GM10266 (cell line): ENCODE measurements at regions not wholly inside any gene's neighbourhood (a gene's known extent, or its start where the extent isn't known, plus 50 kb on each side); places are given as distances from the start of the nearest gene placed in this dataset.

ENCODE experiments used
- DNase-seq: peaks from one replicate; pipeline ENCODE4 v3.0.0; 2012; ENCODE audit errors: extremely low spot score
- TF ChIP-seq, protein P1 (sequence below): IDR thresholded peaks from 2 replicates; pipeline ENCODE4 v1.5.1; 2012; ENCODE audit warnings: mild to moderate bottlenecking, low read depth; ENCODE audit not compliant: control insufficient read depth, insufficient read depth; ENCODE audit errors: missing control alignments

DNA sequence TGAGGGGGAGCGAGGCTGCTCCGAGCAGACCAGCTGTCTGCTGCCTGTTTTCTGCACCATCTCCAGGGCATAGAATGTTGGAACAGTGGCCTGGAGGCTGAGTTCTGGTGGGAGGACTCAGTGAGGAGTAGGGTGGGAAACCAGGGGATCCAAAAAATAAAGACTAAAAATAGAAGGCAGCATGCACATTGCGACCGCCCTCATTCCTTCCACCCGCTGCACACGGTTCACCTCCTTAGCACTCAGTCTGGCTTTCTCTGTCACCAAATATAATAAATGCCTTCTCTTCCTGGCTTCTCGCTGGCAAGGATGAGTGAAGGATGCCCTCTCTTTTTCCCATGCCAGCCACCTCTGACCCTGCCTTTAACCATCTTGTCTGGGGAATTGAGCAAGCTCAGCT lies 146.2 kb downstream of the AACS start:
- no peak for DNase-seq
- TF ChIP-seq, protein P1, sequence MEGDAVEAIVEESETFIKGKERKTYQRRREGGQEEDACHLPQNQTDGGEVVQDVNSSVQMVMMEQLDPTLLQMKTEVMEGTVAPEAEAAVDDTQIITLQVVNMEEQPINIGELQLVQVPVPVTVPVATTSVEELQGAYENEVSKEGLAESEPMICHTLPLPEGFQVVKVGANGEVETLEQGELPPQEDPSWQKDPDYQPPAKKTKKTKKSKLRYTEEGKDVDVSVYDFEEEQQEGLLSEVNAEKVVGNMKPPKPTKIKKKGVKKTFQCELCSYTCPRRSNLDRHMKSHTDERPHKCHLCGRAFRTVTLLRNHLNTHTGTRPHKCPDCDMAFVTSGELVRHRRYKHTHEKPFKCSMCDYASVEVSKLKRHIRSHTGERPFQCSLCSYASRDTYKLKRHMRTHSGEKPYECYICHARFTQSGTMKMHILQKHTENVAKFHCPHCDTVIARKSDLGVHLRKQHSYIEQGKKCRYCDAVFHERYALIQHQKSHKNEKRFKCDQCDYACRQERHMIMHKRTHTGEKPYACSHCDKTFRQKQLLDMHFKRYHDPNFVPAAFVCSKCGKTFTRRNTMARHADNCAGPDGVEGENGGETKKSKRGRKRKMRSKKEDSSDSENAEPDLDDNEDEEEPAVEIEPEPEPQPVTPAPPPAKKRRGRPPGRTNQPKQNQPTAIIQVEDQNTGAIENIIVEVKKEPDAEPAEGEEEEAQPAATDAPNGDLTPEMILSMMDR: no peak

DNA sequence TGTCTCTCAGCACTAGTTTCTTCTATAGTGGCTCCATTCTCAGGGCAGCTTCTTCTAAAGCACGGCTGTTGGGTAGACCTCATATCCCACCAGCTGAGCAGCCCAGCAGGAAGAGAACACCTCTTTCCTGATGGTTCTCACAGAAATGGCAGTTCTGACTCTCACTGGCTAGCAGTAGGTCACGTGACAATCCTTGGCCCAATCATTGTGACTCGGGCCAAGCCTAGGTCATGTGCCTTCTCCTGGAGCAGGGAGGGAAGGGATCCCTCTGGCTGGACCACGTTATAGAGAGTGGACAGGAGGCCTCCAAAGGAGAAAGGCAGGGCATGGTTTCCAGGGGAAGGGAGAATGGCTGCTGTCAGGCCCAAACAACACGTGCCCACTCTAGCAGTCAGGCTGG lies 149.1 kb downstream of the AACS start:
- TF ChIP-seq, protein P1: no peak
- DNase-seq: no peak

DNA sequence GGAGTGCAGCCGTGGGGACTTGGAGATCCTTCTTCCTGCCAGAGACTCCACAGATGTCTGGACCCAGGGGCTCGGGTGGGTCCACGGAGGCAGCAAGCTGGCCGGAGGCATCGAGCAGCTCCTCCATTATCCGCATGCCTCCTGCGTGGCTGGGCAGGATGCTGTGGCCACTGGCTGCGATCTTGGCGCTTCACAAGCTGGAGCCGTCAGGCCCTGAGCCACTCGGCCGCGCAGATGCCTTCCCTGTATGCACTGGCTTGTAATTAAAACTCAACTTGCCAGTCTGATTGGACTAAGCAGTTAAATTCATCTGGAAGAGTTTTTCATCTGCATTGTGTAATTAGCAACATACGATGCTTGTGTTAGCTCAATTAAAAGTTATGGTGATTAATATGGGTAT lies 151.5 kb downstream of the AACS start:
- DNase-seq: no peak
- TF ChIP-seq, protein P1: no peak

DNA sequence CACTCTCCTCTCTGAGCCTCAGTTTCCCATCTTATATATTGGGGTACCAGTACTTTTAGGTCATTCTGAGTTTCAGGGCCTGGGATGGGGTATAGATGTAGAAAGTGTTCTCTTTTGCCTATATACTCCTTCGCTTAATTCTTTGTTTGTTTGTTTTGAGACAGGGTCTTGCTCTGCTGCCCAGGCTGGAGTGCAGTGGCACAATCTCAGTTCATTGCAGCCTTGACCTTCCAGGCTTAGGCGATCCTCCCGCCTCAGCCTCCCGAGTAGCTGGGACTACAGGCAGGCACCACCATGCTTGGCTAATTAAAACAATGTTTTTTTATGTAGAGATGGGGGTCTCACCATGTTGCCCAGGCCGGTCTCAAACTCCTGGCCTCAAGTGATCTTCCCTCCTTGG lies 152.1 kb downstream of the AACS start:
- DNase-seq: no peak
- TF ChIP-seq, protein P1: no peak

DNA sequence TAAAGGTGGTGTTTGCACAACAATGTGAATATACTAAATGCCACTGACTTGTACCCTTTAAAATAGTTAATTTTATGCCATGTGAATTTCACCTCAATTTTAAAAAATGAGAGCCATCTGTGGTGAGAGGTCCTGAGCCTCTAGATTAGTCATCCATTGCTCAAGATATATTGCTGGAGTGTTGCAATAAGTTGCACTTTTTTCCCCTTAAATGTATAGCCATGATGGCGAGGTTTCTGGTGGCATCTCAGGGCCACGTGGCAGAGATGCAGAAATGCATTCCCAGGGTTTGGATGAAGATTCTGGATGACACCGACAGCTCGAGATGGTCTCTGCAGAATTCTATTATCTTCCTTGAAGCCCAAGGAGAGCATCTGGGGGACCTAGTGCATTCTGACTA lies 153.7 kb downstream of the AACS start:
- TF ChIP-seq, protein P1: no peak
- no peak for DNase-seq

DNA sequence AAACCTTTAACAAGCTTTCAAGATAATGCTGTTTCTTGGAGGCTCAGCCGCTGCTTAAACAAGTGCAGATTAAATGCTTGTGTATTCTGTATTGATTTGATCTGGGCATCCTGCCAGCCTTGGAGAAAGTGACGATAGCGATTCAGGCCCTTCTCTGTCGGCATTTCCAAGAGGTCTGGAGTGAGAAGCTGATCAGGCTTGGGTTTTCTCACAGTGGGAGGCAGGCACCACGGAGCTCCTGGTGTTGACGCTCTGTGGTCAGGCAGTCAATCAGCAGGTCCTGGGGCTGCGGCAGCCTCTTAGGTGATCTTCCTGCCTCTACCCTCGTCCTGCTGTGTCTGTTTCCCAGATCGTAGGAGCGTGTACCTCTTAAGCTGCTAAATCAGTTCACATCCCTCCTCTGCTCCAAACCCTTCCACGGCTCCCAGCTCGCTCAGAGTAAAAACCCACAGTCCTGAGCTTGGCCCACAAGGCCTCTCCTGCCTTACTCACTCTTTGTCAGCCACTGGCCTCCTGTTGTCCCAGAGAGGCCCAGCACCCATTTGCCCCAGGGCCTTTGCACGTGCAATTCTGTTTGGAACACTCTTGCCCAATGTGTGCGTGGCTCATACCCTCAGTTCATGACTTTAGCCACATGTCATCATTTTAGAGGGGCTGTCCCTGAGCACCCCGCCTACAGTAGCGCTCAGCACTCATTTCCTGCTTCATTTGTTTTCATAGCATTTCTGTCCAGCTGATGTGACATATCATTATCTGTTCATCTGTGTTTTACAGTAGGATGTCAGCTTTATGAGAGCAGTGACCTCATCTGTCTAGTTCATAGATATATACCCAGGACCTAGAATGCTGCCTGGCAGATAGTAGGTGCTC lies 155.4 kb downstream of the AACS start:
- TF ChIP-seq, protein P1: no peak
- DNase-seq: no peak

DNA sequence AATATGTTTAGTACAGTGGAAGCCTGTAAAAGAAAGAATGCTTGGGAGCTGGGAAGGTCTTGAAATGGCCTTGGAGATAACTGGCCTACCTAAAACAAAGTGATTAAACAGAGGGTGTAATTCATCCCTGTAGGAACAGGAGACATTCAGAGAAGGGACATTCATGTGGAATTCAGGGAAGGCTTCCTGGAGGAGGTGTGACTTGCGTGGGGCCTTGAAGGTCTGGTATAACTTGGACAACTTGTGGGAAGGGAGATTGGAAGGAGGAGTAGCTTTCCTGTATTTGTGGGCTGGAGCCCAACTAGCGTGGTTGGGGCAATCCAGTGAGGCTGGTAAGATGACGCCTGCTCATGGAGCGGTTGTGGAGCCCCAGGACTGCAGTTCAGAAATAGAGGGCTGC lies 156.4 kb downstream of the AACS start:
- TF ChIP-seq, protein P1: no peak
- no peak for DNase-seq
